ENCODE measurements at regions not wholly inside any gene's neighbourhood (a gene's known extent, or its start where the extent isn't known, plus 50 kb on each side); places are given as distances from the start of the nearest gene placed in this dataset.

DNA sequence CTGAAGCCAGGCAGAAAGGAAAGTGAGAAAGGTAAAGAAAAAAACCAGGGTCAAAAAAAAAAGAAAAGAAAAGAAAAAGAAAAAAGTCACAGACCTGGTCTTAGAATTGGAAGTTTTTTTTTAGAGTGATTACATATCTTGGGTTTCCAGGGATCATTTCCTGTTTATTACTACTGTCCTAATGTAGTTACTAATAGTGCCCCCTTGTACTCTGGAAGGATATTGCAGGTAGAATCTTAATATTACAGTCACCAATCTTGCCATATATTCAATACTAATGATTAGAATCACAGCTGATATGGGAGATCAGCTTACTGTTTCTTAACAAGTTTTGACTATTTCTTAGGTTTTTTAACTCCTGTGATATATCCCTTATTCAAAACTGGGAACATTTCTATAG lies 543.2 kb upstream of the CDH6 start:
- TF ChIP-seq, protein P1, sequence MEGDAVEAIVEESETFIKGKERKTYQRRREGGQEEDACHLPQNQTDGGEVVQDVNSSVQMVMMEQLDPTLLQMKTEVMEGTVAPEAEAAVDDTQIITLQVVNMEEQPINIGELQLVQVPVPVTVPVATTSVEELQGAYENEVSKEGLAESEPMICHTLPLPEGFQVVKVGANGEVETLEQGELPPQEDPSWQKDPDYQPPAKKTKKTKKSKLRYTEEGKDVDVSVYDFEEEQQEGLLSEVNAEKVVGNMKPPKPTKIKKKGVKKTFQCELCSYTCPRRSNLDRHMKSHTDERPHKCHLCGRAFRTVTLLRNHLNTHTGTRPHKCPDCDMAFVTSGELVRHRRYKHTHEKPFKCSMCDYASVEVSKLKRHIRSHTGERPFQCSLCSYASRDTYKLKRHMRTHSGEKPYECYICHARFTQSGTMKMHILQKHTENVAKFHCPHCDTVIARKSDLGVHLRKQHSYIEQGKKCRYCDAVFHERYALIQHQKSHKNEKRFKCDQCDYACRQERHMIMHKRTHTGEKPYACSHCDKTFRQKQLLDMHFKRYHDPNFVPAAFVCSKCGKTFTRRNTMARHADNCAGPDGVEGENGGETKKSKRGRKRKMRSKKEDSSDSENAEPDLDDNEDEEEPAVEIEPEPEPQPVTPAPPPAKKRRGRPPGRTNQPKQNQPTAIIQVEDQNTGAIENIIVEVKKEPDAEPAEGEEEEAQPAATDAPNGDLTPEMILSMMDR (IDR thresholded peaks at IDR 0.05), result no peak
- no peak for TF ChIP-seq POLR2A (IDR thresholded peaks at IDR 0.05)

Measured in testis (tissue), 2 donors.